Ishikawa (cell line): ENCODE measurements at regions not wholly inside any gene's neighbourhood (a gene's known extent, or its start where the extent isn't known, plus 50 kb on each side); places are given as distances from the start of the nearest gene placed in this dataset.

Experiments
- CEBPB ChIP-seq: IDR thresholded peaks from 2 replicates; pipeline ENCODE4 v1.6.1; 2012
- CREB1 ChIP-seq: IDR thresholded peaks from 2 replicates; pipeline ENCODE4 v1.6.1; 2012; ENCODE audit warnings: low read depth
- EP300 ChIP-seq: IDR thresholded peaks from 2 replicates; pipeline ENCODE4 v1.6.1; 2012; ENCODE audit warnings: borderline replicate concordance
- MAX ChIP-seq: IDR thresholded peaks from 2 replicates; pipeline ENCODE4 v1.6.1; 2012
- NFIC ChIP-seq: IDR thresholded peaks from 2 replicates; pipeline ENCODE4 v1.6.1; 2012
- REST ChIP-seq: IDR thresholded peaks from 2 replicates; pipeline ENCODE4 v1.6.1; 2012; ENCODE audit warnings: low read depth, mild to moderate bottlenecking
- TAF1 ChIP-seq: IDR thresholded peaks from 2 replicates; pipeline ENCODE4 v1.6.1; 2012; ENCODE audit warnings: low read depth, mild to moderate bottlenecking
- TEAD4 ChIP-seq: IDR thresholded peaks from 2 replicates; pipeline ENCODE4 v1.6.1; 2012
- USF1 ChIP-seq: IDR thresholded peaks from 2 replicates; pipeline ENCODE4 v1.6.1; 2012
- YY1 ChIP-seq: IDR thresholded peaks from 2 replicates; pipeline ENCODE4 v1.6.1; 2012; ENCODE audit warnings: low read depth
- ZBTB7A ChIP-seq: IDR thresholded peaks from 2 replicates; pipeline ENCODE4 v1.6.1; 2012; ENCODE audit warnings: low read depth

GRCh38 chr1:185560760-185561159 lies 173.4 kb upstream of the HMCN1 start:
- TF ChIP-seq NFIC, result no peak
- no peak for TF ChIP-seq MAX
- TF ChIP-seq TAF1, result no peak
- TF ChIP-seq YY1, result no peak
- TF ChIP-seq CEBPB, result no peak
- no peak for TF ChIP-seq TEAD4
- no peak for TF ChIP-seq USF1
- TF ChIP-seq ZBTB7A, result no peak
- no peak for TF ChIP-seq EP300
- no peak for TF ChIP-seq REST
- no peak for TF ChIP-seq CREB1
